ENCODE measurements at regions not wholly inside any gene's neighbourhood (a gene's known extent, or its start where the extent isn't known, plus 50 kb on each side); places are given as distances from the start of the nearest gene placed in this dataset.

DNA sequence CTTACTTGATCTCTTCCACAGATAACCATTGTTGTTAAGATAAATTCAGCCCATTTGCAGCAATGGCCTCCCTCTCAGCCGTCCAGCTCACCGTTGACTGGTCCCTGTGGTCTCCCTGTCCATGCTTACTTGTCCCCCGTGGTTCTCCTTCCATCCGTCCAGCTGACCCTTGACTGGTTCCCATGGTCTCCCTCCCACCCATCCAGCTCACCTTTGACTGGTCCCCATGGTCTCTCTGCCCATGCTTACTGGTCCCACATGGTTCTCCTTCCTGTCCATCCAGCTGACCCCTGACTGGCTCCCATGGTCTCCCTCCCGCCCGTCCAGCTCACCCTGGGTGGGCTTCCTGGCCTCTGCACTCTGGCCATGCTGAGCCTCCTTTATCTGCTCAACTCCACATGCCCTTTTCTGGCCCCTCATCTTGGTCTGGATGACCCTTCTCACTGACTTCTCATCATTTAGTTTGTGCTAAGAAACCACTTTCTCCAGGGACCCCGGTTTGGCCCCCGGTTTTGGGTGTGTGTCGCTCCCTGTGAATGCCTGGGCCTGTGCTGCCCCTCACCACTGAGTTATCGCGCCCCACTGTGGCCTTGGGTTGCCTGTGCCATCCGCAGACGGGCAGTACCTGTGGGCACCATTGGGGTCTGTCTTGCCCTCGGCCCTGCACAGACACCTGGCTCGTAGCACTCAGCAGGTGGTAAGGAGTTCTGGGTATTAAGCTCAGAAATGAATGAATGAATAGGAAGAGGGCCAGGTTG lies 146.4 kb downstream of the ERMARD start:
- Histone ChIP-seq H3K23me2 (ENCODE audit: low read depth, low read length) (peaks cover 12% of the 10 kb centered on the region; the same call in 1 of the 2 replicates), H3K27ac (ENCODE audit: low read depth, low read length) (no peak overlapping the region), H2BK5ac (ENCODE audit: low read depth, low read length) (no peak overlapping the region), H3K79me2 (ENCODE audit: control insufficient read depth in 1 of 2, insufficient read depth in 2 of 2, low read length in 2 of 2) (no peaks in the 10 kb centered on the region), H2AFZ (ENCODE audit: low read length) (no peak overlapping the region), H3K56ac (replicated peaks; ENCODE audit: insufficient read length, low read depth, low read length) (no peak overlapping the region), H2BK15ac (ENCODE audit: low read length) (no peak overlapping the region), H4K5ac (ENCODE audit: insufficient read length, low read depth, low read length) (no peak overlapping the region), H3K9me3 (ENCODE audit: insufficient read depth in 2 of 2, low read depth in 1 of 2, low read length in 1 of 2) (peaks cover 0 to 4% of the 10 kb centered on the region in 2 experiments; a peak in 1 of 4 replicates), H3K23ac (ENCODE audit: insufficient read length) (no peak overlapping the region), H2BK12ac (ENCODE audit: low read depth, low read length) (no peak overlapping the region), H4K8ac (ENCODE audit: extremely low read depth, insufficient read depth, low read length) (peak overlapping the region; percentile 79; the same call in 1 of the 2 replicates), H4K20me1 (replicated peaks in 1 of 2; ENCODE audit: control insufficient read depth in 1 of 2, insufficient read depth in 2 of 2, low read length in 2 of 2) (peaks cover 0 to 2% of the 10 kb centered on the region in 2 experiments), H4K91ac (replicated peaks; ENCODE audit: insufficient read length, low read length) (no peak overlapping the region), H2AK5ac (ENCODE audit: low read depth, low read length) (no peak overlapping the region), H3K36me3 (ENCODE audit: control insufficient read depth in 2 of 4, insufficient read depth in 4 of 4, low read length in 3 of 4) (no peaks in the 10 kb centered on the region), H3K79me1 (ENCODE audit: low read depth, low read length) (no peaks in the 10 kb centered on the region), H3K14ac (ENCODE audit: insufficient read length) (no peak overlapping the region), H2BK20ac (ENCODE audit: low read length) (no peak overlapping the region), H2BK120ac (replicated peaks; ENCODE audit: low read depth, low read length) (no peak overlapping the region), H3K4ac (replicated peaks; ENCODE audit: insufficient read length, low read depth, low read length) (no peak overlapping the region), H3K18ac (ENCODE audit: extremely low read depth, low read length) (no peak overlapping the region), H3K27me3 (replicated peaks in 1 of 4; ENCODE audit: control insufficient read depth in 3 of 4, extremely low read depth in 1 of 4, insufficient read depth in 3 of 4, low read length in 3 of 4) (no peaks in the 10 kb centered on the region), H3K4me3 (ENCODE audit: extremely low read depth in 1 of 4, insufficient read depth in 2 of 4, low read depth in 3 of 4, low read length in 4 of 4) (no peak overlapping the region), H3K4me2 (ENCODE audit: insufficient read depth in 1 of 2, low read depth in 2 of 2, low read length in 2 of 2) (no peak overlapping the region), H3K9ac (replicated peaks in 1 of 4; ENCODE audit: extremely low read depth in 1 of 4, low read depth in 3 of 4, low read length in 3 of 4) (no peak overlapping the region), H3K4me1 (replicated peaks in 1 of 4; ENCODE audit: control insufficient read depth in 3 of 4, insufficient read depth in 4 of 4, low read length in 3 of 4) (no peaks in the 10 kb centered on the region)
- 90% methylated on average over 13 of the region's 15 CpGs; no CpG with 5 or more reads in 1 of the 2 experiments for WGBS, 2 experiments (ENCODE audit: extremely low coverage in 1 of 2, insufficient coverage in 1 of 2, insufficient read length in 1 of 2, insufficient replicate concordance in 2 of 2, low coverage in 1 of 2, low lambda C conversion rate in 2 of 2, missing lambda C conversion rate in 1 of 2)
- no peak for DNase-seq (ENCODE audit: low read depth in 1 of 2, low spot score in 2 of 2)
- POLR2A ChIA-PET (ENCODE audit: partially characterized antibody), result no interaction called here
- no peak for FAIRE-seq
- CTCF ChIA-PET (ENCODE audit: partially characterized antibody), result interaction anchor here (1.1 kb wide), 1 partner anchor 17 kb away, joined by 3 read pairs; no protein-coding TSS in a partner anchor
- TF ChIP-seq SUZ12 (IDR thresholded peaks at IDR 0.05; ENCODE audit: low read length) (no peak), SRF (IDR thresholded peaks at IDR 0.05; ENCODE audit: low read depth, low read length) (no peak), TAF7 (optimal IDR thresholded peaks at IDR 0.05; ENCODE audit: borderline replicate concordance, low read depth, low read length) (no peak)

Data from H1 (cell line).